Esophagus squamous epithelium (tissue), 4 donors: ENCODE measurements at regions not wholly inside any gene's neighbourhood (a gene's known extent, or its start where the extent isn't known, plus 50 kb on each side); places are given as distances from the start of the nearest gene placed in this dataset.

Source experiments
- POLR2A ChIP-seq, 4 donors: fragments of 450-650 bp; IDR thresholded peaks; one replicate each; pipeline ENCODE4 v1.6.1; 2017; ENCODE audit warnings: antibody characterized with exemption in 4 of 4, mild to moderate bottlenecking in 4 of 4, moderate library complexity in 3 of 4
- TF ChIP-seq, protein P1 (sequence below), 6 experiments: fragments of 450-650 bp in 4 of 6; fragments of 200-600 bp in 2 of 6; sonication (generic) in 2 of 6; IDR thresholded peaks; one replicate each; pipeline ENCODE4 v1.5.1; 2016 to 2019; ENCODE audit warnings: antibody characterized with exemption in 6 of 6, mild to moderate bottlenecking in 4 of 6, moderate library complexity in 4 of 6

DNA sequence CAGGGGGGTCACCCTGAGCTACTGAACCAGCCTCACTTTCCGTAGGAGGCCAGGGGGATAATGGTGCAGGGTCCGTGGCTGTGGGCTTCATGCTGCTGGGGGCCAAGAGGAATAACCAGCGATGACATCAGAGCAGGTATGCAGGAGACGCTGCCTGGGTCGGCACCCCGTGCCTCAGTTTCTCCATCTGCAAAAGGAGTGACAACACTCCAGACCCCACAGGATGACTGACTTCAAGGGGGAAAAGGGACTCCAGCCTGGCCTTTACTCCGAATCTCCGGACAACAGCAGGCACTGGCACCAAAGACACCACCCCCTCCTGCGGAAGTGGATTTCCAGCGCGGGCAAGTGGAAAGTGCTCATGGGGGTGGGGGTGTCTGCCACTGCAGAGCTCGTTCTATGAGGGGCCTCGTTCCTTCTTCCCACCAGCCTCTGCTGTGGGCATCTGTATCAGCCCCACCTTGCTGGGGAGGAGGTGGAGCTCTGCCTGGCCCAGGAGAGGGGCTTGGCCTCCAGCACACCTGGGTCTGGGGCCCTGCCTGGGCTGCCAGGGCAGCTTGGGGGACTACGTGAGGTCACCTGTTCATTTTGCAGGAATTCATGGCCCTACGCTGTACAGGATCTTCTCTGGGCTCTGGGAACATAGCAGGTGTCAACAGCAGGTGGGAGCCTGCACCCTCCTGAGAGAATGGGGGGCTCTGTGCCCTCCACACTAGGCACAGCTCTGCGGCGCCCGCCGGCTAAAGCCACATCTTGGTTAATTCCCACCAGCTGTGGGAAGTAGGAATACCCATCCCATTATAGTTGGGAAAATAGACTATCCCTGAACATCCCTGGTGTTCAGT, 216.6 kb upstream of the C14orf180 start:
- TF ChIP-seq, protein P1, sequence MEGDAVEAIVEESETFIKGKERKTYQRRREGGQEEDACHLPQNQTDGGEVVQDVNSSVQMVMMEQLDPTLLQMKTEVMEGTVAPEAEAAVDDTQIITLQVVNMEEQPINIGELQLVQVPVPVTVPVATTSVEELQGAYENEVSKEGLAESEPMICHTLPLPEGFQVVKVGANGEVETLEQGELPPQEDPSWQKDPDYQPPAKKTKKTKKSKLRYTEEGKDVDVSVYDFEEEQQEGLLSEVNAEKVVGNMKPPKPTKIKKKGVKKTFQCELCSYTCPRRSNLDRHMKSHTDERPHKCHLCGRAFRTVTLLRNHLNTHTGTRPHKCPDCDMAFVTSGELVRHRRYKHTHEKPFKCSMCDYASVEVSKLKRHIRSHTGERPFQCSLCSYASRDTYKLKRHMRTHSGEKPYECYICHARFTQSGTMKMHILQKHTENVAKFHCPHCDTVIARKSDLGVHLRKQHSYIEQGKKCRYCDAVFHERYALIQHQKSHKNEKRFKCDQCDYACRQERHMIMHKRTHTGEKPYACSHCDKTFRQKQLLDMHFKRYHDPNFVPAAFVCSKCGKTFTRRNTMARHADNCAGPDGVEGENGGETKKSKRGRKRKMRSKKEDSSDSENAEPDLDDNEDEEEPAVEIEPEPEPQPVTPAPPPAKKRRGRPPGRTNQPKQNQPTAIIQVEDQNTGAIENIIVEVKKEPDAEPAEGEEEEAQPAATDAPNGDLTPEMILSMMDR (IDR thresholded peaks at IDR 0.05), result no peak
- TF ChIP-seq POLR2A (IDR thresholded peaks at IDR 0.05), result no peak
